IMR-90 (cell line): ENCODE measurements at regions not wholly inside any gene's neighbourhood (a gene's known extent, or its start where the extent isn't known, plus 50 kb on each side); places are given as distances from the start of the nearest gene placed in this dataset.

ENCODE experiments used
- ATAC-seq: fragments of 200-7000 bp; cut with Tn5 transposase; 2 replicates; pipeline ENCODE4 v1.9.1; 2020; ENCODE audit warnings: low read depth, mild to moderate bottlenecking, moderate library complexity
- BruUV-seq: library from RNA; stranded (reverse); fragments of 400-500 nt; replicated peaks from 2 replicates; lab custom pipeline; 2021; lab: Mats Ljungman, UMichigan
- CTCF ChIA-PET: fragments of 300-600 bp; formaldehyde crosslinking; extraction: SDS; loops from one replicate; lab custom pipeline; 2021; ENCODE audit warnings: antibody characterized with exemption; lab: Yijun Ruan, JAX
- POLR2A ChIA-PET: fragments of 300-600 bp; sonication (Branson Sonifier 250); formaldehyde crosslinking; loops from one replicate; lab custom pipeline; 2022; ENCODE audit warnings: antibody characterized with exemption; ENCODE audit not compliant: unreplicated experiment; lab: Charles Lee
- DNase-seq: peaks from one replicate; pipeline ENCODE4 v3.0.0; 2013
- H2AFZ ChIP-seq: replicated peaks from 2 replicates; pipeline ENCODE3; 2013; ENCODE audit warnings: low read length, mild to moderate bottlenecking; ENCODE audit not compliant: poor library complexity
- H2AK5ac ChIP-seq: 2 replicates; pipeline ENCODE4 v1.6.1; 2013; ENCODE audit warnings: low read depth, low read length, inconsistent platforms
- H2AK9ac ChIP-seq: replicated peaks from 2 replicates; pipeline ENCODE3; 2013; ENCODE audit warnings: mild to moderate bottlenecking, low read depth, low read length, moderate library complexity; ENCODE audit not compliant: poor library complexity
- H2BK120ac ChIP-seq: 2 replicates; pipeline ENCODE4 v1.6.1; 2013; ENCODE audit warnings: low read depth, low read length, inconsistent platforms
- H2BK15ac ChIP-seq: 3 replicates; pipeline ENCODE4 v1.6.1; 2013; ENCODE audit warnings: low read depth, low read length, inconsistent platforms
- H2BK20ac ChIP-seq: 2 replicates; pipeline ENCODE4 v1.6.1; 2013; ENCODE audit warnings: low read depth, mild to moderate bottlenecking, inconsistent platforms, low read length, moderate library complexity
- H2BK5ac ChIP-seq: 2 replicates; pipeline ENCODE4 v1.6.1; 2013; ENCODE audit warnings: mild to moderate bottlenecking, low read depth, low read length, inconsistent platforms; ENCODE audit not compliant: poor library complexity, severe bottlenecking
- H3K14ac ChIP-seq: replicated peaks from 2 replicates; pipeline ENCODE4 v1.6.1; 2013; ENCODE audit warnings: low read depth, low read length, inconsistent platforms
- H3K18ac ChIP-seq: 2 replicates; pipeline ENCODE4 v1.6.1; 2013; ENCODE audit warnings: low read depth, low read length, control low read depth
- H3K23ac ChIP-seq: 2 replicates; pipeline ENCODE4 v1.6.1; 2013; ENCODE audit warnings: low read depth, low read length, inconsistent platforms
- H3K27ac ChIP-seq: 2 replicates; pipeline ENCODE4 v1.5.1; 2013; ENCODE audit warnings: mild to moderate bottlenecking, control low read depth, low read length; ENCODE audit not compliant: insufficient read depth
- H3K27me3 ChIP-seq: 2 replicates; pipeline ENCODE4 v1.6.1; 2013; ENCODE audit warnings: low read length; ENCODE audit not compliant: control insufficient read depth, insufficient read depth
- H3K36me3 ChIP-seq: 2 replicates; pipeline ENCODE4 v1.6.1; 2013; ENCODE audit warnings: low read length, mixed read lengths; ENCODE audit not compliant: control insufficient read depth, insufficient read depth
- H3K4ac ChIP-seq: 2 replicates; pipeline ENCODE4 v1.6.1; 2013; ENCODE audit warnings: low read depth, low read length, inconsistent platforms
- H3K4me1 ChIP-seq: 2 replicates; pipeline ENCODE4 v1.6.1; 2013; ENCODE audit warnings: low read length, mixed read lengths; ENCODE audit not compliant: control insufficient read depth, insufficient read depth
- H3K4me2 ChIP-seq: 2 replicates; pipeline ENCODE4 v1.6.1; 2013; ENCODE audit warnings: low read depth, mild to moderate bottlenecking, control low read depth, low read length, moderate library complexity
- H3K4me3 ChIP-seq: 2 replicates; pipeline ENCODE4 v1.5.1; 2013; ENCODE audit warnings: low read depth, mild to moderate bottlenecking, control low read depth, low read length, moderate library complexity; ENCODE audit not compliant: insufficient read depth
- H3K56ac ChIP-seq: 2 replicates; pipeline ENCODE4 v1.6.1; 2013; ENCODE audit warnings: low read length, inconsistent platforms; ENCODE audit not compliant: insufficient read depth; ENCODE audit errors: extremely low read depth
- H3K79me1 ChIP-seq, 2 experiments: 2 replicates each; pipeline ENCODE4 v1.6.1; 2013; ENCODE audit warnings: low read length in 2 of 2, inconsistent platforms in 1 of 2, low read depth in 1 of 2
- H3K9ac ChIP-seq: 2 replicates; pipeline ENCODE4 v1.6.1; 2013; ENCODE audit warnings: low read depth, low read length, control low read depth
- H3K9me1 ChIP-seq: 2 replicates; pipeline ENCODE4 v1.6.1; 2013; ENCODE audit warnings: low read length, inconsistent platforms; ENCODE audit not compliant: insufficient read depth
- H3K9me3 ChIP-seq: 2 replicates; pipeline ENCODE4 v1.6.1; 2013; ENCODE audit warnings: low read length; ENCODE audit not compliant: control insufficient read depth, insufficient read depth
- H4K20me1 ChIP-seq: 2 replicates; pipeline ENCODE4 v1.6.1; 2013; ENCODE audit warnings: low read length, inconsistent platforms; ENCODE audit not compliant: insufficient read depth
- H4K5ac ChIP-seq: 2 replicates; pipeline ENCODE4 v1.6.1; 2013; ENCODE audit warnings: mild to moderate bottlenecking, low read depth, low read length, control low read depth
- H4K8ac ChIP-seq, 2 experiments: 2 replicates each; pipeline ENCODE4 v1.6.1; 2013; ENCODE audit warnings: low read depth in 2 of 2, low read length in 2 of 2, control low read depth in 1 of 2, inconsistent platforms in 1 of 2
- H4K91ac ChIP-seq: 2 replicates; pipeline ENCODE4 v1.6.1; 2013; ENCODE audit warnings: low read depth, low read length, inconsistent platforms; ENCODE audit not compliant: insufficient read depth
- BHLHE40 ChIP-seq: fragments of 150-350 bp; IDR thresholded peaks from 2 replicates; pipeline ENCODE4 v1.6.1; 2016; ENCODE audit warnings: mild to moderate bottlenecking, low read depth, low read length
- CEBPB ChIP-seq: IDR thresholded peaks from 2 replicates; pipeline ENCODE4 v1.6.1; 2012; ENCODE audit warnings: low read depth, low read length, improper control_type of control experiment
- CHD1 ChIP-seq: IDR thresholded peaks from 2 replicates; pipeline ENCODE4 v1.6.1; 2012; ENCODE audit warnings: low read depth, low read length, improper control_type of control experiment
- CTCF ChIP-seq: conservative IDR thresholded peaks from 2 replicates; pipeline ENCODE4 v1.5.1; 2012; ENCODE audit warnings: mild to moderate bottlenecking, low read depth, low read length, improper control_type of control experiment
- ELK1 ChIP-seq: fragments of 150-350 bp; IDR thresholded peaks from 2 replicates; pipeline ENCODE4 v1.6.1; 2016; ENCODE audit warnings: low read depth, mild to moderate bottlenecking, low read length, moderate library complexity, borderline replicate concordance
- MAFK ChIP-seq: IDR thresholded peaks from 2 replicates; pipeline ENCODE4 v1.6.1; 2012; ENCODE audit warnings: low read depth, low read length, improper control_type of control experiment
- MAZ ChIP-seq: IDR thresholded peaks from 2 replicates; pipeline ENCODE4 v1.6.1; 2012; ENCODE audit warnings: low read depth, mild to moderate bottlenecking, low read length, improper control_type of control experiment, moderate library complexity, borderline replicate concordance
- MXI1 ChIP-seq: IDR thresholded peaks from 2 replicates; pipeline ENCODE4 v1.6.1; 2012; ENCODE audit warnings: low read depth, mild to moderate bottlenecking, low read length, moderate library complexity, borderline replicate concordance
- NFE2L2 ChIP-seq: fragments of 150-350 bp; IDR thresholded peaks from 2 replicates; pipeline ENCODE4 v1.6.1; 2016; ENCODE audit warnings: low read depth, mild to moderate bottlenecking, low read length
- POLR2A ChIP-seq: IDR thresholded peaks from 2 replicates; pipeline ENCODE4 v1.6.1; 2012; ENCODE audit warnings: mild to moderate bottlenecking, low read depth, low read length
- RAD21 ChIP-seq: IDR thresholded peaks from 2 replicates; pipeline ENCODE4 v1.6.1; 2012; ENCODE audit warnings: low read length, improper control_type of control experiment
- RCOR1 ChIP-seq: IDR thresholded peaks from 2 replicates; pipeline ENCODE4 v1.6.1; 2012; ENCODE audit warnings: mild to moderate bottlenecking, low read length, improper control_type of control experiment; ENCODE audit not compliant: insufficient replicate concordance
- RFX5 ChIP-seq: IDR thresholded peaks from 2 replicates; pipeline ENCODE4 v1.8.0; 2012; ENCODE audit warnings: low read depth, mild to moderate bottlenecking, low read length, moderate library complexity
- SMC3 ChIP-seq: fragments of 150-350 bp; IDR thresholded peaks from 2 replicates; pipeline ENCODE4 v1.6.1; 2016; ENCODE audit warnings: low read depth, mild to moderate bottlenecking, antibody characterized with exemption, low read length, moderate library complexity
- USF2 ChIP-seq: fragments of 150-350 bp; IDR thresholded peaks from 2 replicates; pipeline ENCODE4 v1.6.1; 2017; ENCODE audit warnings: mild to moderate bottlenecking, antibody characterized with exemption, low read length, low read depth
- WGBS, 2 experiments: methylation state at CpG; one replicate each; pipeline versions ENCODE4 v1.1.5 to v1.1.7; 2013; ENCODE audit warnings: missing lambda C conversion rate in 2 of 2; ENCODE audit not compliant: insufficient read length in 1 of 2; ENCODE audit errors: extremely low coverage in 2 of 2; 5-methylcytosine and 5-hydroxymethylcytosine counted together
- dilution Hi-C: fragments of 300-500 bp; cut with HindIII; formaldehyde crosslinking; loops from one replicate; pipeline ENCODE4 v1.14.3; 2018; ENCODE audit warnings: low sequenced_read_pairs; ENCODE audit not compliant: unreplicated experiment
- in situ Hi-C: fragments of 300-500 bp; cut with MboI; formaldehyde crosslinking; loops from 3 replicates; pipeline ENCODE4 v1.14.3; 2019; ENCODE audit warnings: low sequenced_read_pairs, inconsistent platforms, mixed read lengths
- intact Hi-C: fragments of 100-400 bp; cut with micrococcal nuclease; formaldehyde crosslinking; loops from 2 replicates; pipeline ENCODE4 v1.10.0; 2022

GRCh38 chr4:126742048-126742447 lies 890.7 kb upstream of the INTU start:
- no peak overlapping the region for H2BK15ac ChIP-seq
- no peaks in the 10 kb centered on the region for H3K4me1 ChIP-seq
- no peak overlapping the region for H3K56ac ChIP-seq
- ATAC-seq, result no peak
- H2BK5ac ChIP-seq, result no peak overlapping the region
- H2BK20ac ChIP-seq, result no peak overlapping the region
- H3K4ac ChIP-seq, result no peak overlapping the region
- no peak overlapping the region for H3K4me2 ChIP-seq
- TF ChIP-seq RCOR1 (no peak), CHD1 (no peak), RAD21 (no peak), RFX5 (no peak), MAZ (no peak), CEBPB (no peak), MXI1 (no peak), SMC3 (no peak), CTCF (no peak), MAFK (no peak), ELK1 (no peak), BHLHE40 (no peak), USF2 (no peak), NFE2L2 (no peak), POLR2A (no peak)
- H3K4me3 ChIP-seq, result no peak overlapping the region
- no peaks in the 10 kb centered on the region for H3K9me1 ChIP-seq
- POLR2A ChIA-PET, result no interaction called here
- no peak for DNase-seq
- no peak overlapping the region for H2BK120ac ChIP-seq
- in situ Hi-C loops (no loop called here), intact Hi-C loops (no loop called here), dilution Hi-C loops (no loop called here)
- no peaks in the 10 kb centered on the region for H4K20me1 ChIP-seq
- no CpG with 5 or more reads among the region's 3 CpGs for WGBS, 2 experiments
- BruUV-seq, result no TSS peak
- H3K14ac ChIP-seq, result no peak overlapping the region
- no peak overlapping the region for H2AK5ac ChIP-seq
- H3K79me1 ChIP-seq, result no peaks in the 10 kb centered on the region
- no peak overlapping the region for H4K8ac ChIP-seq
- no peak overlapping the region for H3K23ac ChIP-seq
- H2AK9ac ChIP-seq, result no peak overlapping the region
- no peaks in the 10 kb centered on the region for H3K36me3 ChIP-seq
- CTCF ChIA-PET, result no interaction called here
- no peak overlapping the region for H3K27ac ChIP-seq
- H4K5ac ChIP-seq, result no peak overlapping the region
- H2AFZ ChIP-seq, result no peak overlapping the region
- H3K9me3 ChIP-seq, result no peaks in the 10 kb centered on the region
- H3K27me3 ChIP-seq, result no peaks in the 10 kb centered on the region
- no peak overlapping the region for H3K18ac ChIP-seq
- no peak overlapping the region for H4K91ac ChIP-seq
- no peak overlapping the region for H3K9ac ChIP-seq
